GM20431 (cell line): ENCODE measurements at regions not wholly inside any gene's neighbourhood (a gene's known extent, or its start where the extent isn't known, plus 50 kb on each side); places are given as distances from the start of the nearest gene placed in this dataset.

Experiments used
- in situ Hi-C: fragments of 300-500 bp; cut with MseI, MboI; formaldehyde crosslinking; loops from one replicate; pipeline ENCODE4 v1.15.0; 2020; ENCODE audit warnings: low sequenced_read_pairs; ENCODE audit not compliant: unreplicated experiment

- in situ Hi-C loops, result no loop called here
Observed at GRCh38 chr3:72242326-72242725, 457.4 kb upstream of the PROK2 start.

- in situ Hi-C loops, result no loop called here
Observed at GRCh38 chr3:72241525-72241924, 456.6 kb upstream of the PROK2 start.

GRCh38 chr3:72240531-72240930 lies 455.6 kb upstream of the PROK2 start:
- in situ Hi-C loops, result no loop called here

DNA sequence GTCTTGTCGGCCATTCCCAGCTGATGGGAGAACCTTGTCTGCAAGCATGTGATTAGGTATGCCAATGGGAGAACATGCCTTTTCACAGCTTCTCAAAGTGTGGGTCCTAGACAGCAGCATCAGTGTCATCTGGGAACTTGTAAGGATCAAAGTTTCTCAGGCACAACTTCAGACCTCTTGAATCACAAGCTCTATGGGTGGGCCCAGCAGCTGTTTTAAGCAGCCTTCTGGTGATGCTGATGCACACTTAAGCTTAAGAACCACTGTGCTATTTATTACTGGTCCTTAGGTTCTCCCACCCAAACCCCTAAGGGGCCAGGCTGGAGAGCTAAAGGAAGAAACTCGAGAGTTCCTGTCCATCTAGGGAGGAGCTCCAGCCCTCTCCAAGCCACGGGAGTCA lies 453.9 kb upstream of the PROK2 start:
- in situ Hi-C loops, result no loop called here

GRCh38 chr3:72238010-72238691 lies 453.2 kb upstream of the PROK2 start:
- in situ Hi-C loops, result no loop called here

DNA sequence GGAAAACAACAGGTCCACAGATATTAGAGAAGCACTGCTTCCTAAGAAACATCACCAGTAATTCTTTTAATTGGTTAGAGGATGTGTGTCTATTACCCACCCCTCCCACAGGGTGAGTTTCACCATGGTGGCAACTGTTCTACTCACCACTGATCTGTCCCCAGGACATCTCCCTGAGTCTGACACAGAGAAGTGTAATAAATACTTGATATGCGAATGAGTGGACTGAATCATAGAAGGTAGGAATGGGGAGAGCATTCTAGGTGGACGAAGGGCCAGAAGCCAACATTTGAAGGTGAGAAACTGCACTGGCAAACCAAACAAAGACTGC lies 452.7 kb upstream of the PROK2 start:
- in situ Hi-C loops, result no loop called here

DNA sequence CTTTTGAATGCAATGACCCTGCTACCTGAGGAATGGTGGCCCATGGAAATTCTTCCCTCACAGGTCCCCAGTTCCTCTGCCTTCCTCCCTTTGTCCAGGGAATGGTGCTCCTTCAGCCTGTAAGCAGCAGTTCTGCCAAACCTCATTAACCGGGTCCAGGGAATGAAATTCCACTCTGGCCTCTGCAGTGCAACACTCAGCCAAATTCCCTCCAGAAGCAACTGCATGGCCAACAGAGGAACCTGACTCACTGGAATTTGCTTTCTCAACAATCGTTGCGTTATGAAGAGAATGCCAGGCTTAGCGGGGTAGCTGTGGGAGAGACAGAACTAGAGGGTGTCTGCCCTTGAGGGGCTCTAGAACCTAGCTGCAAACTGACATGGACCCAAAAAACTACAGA lies 449.4 kb upstream of the PROK2 start:
- in situ Hi-C loops, result no loop called here

GRCh38 chr3:72233571-72233970 lies 448.6 kb upstream of the PROK2 start:
- in situ Hi-C loops, result no loop called here

DNA sequence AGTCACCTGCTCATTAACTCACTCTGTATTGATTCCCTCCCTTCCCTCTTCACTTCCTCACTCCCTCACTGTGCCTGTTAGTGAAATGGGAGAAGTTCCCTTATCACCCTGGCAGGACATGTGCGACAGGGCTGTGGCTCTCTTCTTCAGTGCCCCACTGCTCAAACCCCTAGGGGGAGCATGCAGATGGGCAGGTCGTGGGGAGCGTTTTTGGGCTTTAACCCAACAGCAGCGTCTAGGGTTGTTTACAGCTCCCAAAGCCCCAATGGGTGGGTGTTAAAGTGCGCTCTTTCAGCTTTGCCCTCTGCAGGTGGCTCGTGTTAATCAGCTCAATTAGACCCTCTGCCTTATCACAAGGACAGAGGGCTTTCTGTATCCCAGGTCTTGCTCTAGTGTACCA lies 447.8 kb upstream of the PROK2 start:
- in situ Hi-C loops, result no loop called here

GRCh38 chr3:72232331-72232730 lies 447.4 kb upstream of the PROK2 start:
- in situ Hi-C loops, result no loop called here

DNA sequence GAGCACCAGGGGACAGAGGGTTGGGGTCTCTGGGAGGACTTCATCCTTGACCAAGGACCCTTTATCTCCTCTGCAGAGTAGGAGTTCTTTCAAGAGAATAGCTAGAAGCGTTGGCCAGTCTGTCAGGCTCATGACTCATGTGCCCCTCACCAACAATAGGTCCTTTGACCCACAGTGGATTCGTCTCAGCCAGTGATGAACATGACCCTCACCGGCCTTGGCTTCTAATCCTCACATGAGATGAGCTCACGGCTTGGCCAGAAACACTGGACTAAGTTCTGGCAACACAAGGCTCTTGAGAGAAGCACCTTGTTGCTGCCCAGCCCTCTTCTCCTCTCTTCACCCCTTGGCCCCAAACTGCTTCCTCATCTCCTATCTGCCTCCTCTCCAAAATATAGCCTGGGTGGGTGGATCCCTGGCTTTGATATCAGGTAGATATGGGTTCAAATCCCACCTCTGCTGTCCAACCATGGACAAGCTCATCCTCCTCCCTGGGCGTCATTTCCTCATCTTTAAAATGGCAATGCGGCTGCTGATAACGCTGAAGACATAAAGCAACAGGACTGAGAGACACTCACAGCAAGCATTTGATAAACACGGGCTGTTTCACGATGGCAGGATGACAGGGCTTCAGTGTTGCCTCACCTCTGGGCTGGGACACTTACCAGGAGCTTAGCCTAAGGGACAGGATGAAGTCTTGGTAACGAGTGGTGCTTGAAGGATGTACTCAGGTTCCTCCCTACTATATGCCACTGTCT lies 446.7 kb upstream of the PROK2 start:
- in situ Hi-C loops, result no loop called here

GRCh38 chr3:72230774-72231379 lies 445.9 kb upstream of the PROK2 start:
- in situ Hi-C loops, result no loop called here

DNA sequence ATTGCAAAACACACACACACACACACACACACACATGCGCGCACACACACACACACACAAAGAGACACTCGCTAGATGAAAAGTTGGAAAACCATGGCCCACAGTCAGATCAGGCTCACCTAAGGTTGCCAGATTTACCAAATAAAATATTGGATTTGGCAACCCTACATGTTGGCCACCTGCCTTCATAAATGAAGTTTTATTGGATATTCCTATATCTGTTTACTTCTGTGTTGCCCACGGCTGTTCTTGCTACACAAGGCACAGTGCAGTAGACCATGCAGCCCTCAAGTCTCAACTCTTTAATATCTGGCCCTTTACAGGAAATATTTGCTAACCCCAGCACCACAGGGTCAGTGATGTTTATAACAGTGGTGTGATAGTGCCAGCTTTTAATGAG lies 445.0 kb upstream of the PROK2 start:
- in situ Hi-C loops, result no loop called here

DNA sequence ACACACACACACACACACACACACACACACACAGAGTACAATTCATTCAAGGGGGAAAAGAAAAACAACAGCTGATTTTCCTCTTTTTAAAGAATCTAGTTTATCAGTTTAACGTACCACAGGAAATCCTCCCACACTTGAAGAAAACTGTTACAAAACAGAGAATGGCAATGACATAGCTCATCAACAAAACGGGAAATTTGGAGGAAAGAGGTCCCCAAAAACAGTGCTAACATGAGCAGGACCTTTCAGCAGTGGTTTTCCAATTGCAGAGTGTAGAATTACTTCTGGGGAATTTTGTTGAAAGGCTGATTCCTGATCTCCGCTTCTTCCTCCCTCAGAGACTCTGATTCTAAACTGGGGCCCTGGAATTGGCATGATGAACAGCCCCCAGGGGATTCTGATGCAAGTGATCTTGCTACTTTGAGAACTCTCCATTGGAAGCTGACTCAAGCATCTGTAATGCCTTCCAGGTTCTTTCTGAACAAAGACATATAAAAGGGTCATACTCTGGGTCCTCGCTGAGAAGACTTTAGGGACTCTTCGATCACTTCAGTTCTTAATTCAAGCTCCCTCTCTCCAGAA lies 442.6 kb upstream of the PROK2 start:
- in situ Hi-C loops, result no loop called here

DNA sequence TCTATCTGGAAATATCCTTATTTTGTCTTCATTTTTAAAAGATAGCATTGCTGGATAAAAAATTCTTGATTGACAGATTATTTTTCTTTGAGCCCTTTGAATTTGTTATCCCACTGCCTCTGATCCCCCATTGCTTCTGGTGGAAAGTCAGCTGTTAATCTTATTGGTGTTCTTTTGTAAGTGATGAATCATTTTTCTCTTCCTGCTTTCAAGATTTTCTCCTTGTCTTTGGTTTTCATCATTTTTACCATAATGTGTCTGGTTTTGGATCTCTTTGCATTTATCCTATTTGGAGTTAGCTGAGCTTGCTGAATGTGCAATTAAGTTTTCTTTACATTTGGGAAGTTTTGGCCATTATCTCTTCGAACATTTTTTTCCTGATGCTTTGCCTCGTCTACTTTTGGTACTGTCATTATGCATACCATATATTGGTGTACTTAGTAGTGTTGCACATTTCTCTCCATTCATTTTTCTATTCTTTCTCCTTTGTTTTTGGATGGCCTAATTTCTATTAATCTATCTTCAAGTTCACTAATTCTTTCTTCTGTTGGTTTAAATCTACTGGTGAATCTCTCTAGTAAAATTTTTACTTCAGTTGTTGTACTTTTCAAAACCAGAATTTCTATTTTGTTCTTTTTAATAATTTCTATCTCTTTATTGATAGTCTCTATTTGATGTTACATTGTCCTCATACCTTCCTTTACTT lies 440.0 kb upstream of the PROK2 start:
- in situ Hi-C loops, result no loop called here

DNA sequence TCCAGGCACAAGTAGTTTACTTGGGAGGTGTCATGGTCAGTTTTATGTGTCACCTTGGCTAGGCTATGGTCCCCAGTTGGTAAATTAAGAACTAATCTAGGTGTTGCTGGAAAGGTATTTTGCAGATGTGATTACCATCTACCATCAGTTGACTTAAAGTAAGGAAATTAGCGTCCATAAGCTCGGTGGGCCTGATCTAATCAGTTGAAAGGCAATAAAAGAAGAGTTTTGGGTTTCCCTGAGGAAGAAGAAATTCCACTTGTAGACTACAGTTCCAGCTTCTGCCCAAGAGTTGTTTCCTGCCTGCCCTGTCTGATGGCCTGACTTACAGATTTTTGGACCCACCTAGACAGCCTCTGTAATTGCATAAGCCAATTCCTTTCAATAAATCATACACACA lies 438.7 kb upstream of the PROK2 start:
- in situ Hi-C loops, result no loop called here

DNA sequence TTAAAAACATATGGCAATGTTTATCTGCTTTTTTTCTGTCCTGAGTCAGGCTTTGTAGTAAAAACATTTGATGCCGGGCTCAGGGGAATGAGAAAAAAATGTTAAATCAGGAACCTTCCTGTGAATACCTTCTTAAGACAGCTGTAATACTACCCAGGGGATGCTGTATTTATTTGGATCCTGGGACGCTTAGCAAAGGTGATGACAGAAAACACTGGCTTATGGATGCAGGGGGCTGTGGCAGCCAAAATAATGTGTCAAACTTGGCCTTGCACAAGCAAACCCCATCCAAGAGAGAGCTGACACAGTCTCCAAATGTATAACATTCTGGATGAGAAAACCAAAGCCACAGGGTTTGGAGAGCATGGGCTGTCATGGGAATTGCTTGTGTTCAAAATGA lies 438.2 kb upstream of the PROK2 start:
- in situ Hi-C loops, result no loop called here

DNA sequence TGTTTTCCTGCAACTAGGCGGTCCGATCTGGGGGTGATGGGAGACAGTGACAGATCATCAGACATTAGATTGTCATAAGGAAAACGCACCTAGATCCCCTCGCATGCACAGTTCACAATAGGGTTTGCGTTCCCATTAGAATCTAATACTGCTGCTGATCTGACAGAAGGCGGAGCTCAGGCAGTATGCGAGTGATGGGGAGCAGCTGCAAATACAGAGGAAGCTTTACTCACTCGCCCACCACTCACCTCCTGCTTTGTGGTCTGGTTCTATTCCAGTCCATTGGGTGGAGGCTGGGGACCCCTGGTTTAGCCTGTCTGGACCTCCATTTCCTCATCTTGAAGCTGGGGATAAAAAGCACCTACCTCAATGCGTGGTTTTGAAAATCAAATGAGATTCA lies 437.5 kb upstream of the PROK2 start:
- in situ Hi-C loops, result no loop called here

GRCh38 chr3:72220946-72221345 lies 436.0 kb upstream of the PROK2 start:
- in situ Hi-C loops, result no loop called here

- in situ Hi-C loops, result no loop called here
Observed at GRCh38 chr3:72219752-72220151, 434.8 kb upstream of the PROK2 start.

DNA sequence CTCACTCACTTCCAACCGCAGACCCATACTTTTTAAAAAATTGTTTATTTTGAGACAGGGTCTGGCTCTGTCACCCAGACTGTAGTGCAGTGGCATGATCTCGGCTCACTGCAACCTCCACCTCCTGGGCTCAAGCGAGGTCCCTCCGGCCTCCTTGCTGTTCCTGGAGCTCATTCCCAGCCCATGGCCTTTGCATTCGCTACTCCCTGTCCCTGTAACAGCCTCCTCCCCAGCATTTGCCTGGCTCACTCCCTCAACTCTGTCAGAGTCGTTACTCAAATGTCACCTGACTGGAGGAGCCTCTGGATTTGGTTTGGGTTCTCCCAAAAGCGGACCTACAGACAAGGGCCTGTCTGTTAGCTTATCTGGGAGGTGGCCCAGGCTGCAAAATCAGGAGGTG lies 432.6 kb upstream of the PROK2 start:
- in situ Hi-C loops, result no loop called here
